ENCODE measurements at regions not wholly inside any gene's neighbourhood (a gene's known extent, or its start where the extent isn't known, plus 50 kb on each side); places are given as distances from the start of the nearest gene placed in this dataset.

DNA sequence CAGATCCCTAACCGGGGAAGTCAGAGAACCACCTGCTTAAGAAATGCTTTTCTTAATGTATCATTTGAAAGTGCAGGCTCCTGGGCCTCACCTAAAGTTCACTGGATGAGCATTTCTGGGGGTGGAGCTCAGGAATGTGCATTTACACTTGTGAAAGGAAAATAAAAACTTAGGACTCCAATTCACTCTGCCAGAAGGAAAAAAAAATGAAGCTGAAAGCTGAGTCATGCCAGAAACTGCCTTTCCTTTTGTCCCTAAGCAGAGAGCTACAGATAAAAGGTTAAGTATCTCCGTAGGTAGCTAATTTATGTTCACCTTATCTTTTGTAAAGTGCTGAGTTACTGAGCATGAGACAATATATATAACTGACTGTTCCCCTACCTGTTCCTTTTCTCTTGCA is 229.5 kb upstream of the MEX3C start:
- CTCF ChIA-PET: interaction anchor here (1.1 kb wide), 1 partner anchor 98 kb away, joined by 3 read pairs; no protein-coding TSS in a partner anchor
- intact Hi-C loops (cut with micrococcal nuclease; ENCODE audit: unreplicated experiment): no loop called here
- TF ChIP-seq, protein P1, sequence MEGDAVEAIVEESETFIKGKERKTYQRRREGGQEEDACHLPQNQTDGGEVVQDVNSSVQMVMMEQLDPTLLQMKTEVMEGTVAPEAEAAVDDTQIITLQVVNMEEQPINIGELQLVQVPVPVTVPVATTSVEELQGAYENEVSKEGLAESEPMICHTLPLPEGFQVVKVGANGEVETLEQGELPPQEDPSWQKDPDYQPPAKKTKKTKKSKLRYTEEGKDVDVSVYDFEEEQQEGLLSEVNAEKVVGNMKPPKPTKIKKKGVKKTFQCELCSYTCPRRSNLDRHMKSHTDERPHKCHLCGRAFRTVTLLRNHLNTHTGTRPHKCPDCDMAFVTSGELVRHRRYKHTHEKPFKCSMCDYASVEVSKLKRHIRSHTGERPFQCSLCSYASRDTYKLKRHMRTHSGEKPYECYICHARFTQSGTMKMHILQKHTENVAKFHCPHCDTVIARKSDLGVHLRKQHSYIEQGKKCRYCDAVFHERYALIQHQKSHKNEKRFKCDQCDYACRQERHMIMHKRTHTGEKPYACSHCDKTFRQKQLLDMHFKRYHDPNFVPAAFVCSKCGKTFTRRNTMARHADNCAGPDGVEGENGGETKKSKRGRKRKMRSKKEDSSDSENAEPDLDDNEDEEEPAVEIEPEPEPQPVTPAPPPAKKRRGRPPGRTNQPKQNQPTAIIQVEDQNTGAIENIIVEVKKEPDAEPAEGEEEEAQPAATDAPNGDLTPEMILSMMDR (conservative IDR thresholded peaks at IDR 0.05; ENCODE audit: low read depth, low read length): no peak
- TF ChIP-seq EZH2 (IDR thresholded peaks at IDR 0.05; ENCODE audit: borderline replicate concordance, low read depth, low read length, poor library complexity, severe bottlenecking): no peak

DNA sequence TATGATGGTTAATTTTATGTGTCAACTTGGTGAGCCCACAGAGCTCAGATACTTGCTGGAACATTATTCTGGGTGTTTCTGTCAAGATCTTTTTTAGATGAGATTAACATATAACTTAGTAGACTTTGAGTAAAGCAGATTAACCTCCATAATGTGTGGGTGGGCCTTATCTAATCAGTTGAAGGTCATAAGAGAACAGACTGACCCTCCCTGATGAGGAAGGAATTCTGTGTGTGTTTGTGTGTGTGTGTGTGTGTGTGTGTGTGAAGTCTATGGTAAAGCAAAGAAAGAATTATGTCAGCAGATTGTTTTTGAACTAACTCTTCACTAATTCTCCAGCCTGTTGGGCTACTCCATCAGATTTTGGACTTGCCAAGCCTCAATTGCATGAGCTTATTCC is 232.2 kb upstream of the MEX3C start:
- Histone ChIP-seq H3K9me3 (ENCODE audit: low read depth, low read length, poor library complexity, severe bottlenecking) (no peaks in the 10 kb centered on the region), H3K4me1 (ENCODE audit: insufficient read depth, low read length, poor library complexity, severe bottlenecking) (no peaks in the 10 kb centered on the region), H3K4me3 (ENCODE audit: low read depth, low read length, poor library complexity, severe bottlenecking) (no peak overlapping the region), H3K27ac (ENCODE audit: low read depth, low read length, poor library complexity, severe bottlenecking) (no peak overlapping the region), H3K27me3 (replicated peaks; ENCODE audit: insufficient read depth, low read depth, low read length, poor library complexity) (no peaks in the 10 kb centered on the region), H3K36me3 (ENCODE audit: insufficient read depth, low read length, poor library complexity, severe bottlenecking) (no peaks in the 10 kb centered on the region)
- ChIA-PET CTCF (no interaction called here), POLR2A (ENCODE audit: low non-redundant PET) (no interaction called here)
- TF ChIP-seq, protein P1 (conservative IDR thresholded peaks at IDR 0.05; ENCODE audit: low read depth, low read length): no peak
- TF ChIP-seq EZH2 (IDR thresholded peaks at IDR 0.05; ENCODE audit: borderline replicate concordance, low read depth, low read length, poor library complexity, severe bottlenecking): no peak
- DNase-seq (ENCODE audit: low spot score): no peak
- BruUV-seq (replicated peaks): no TSS peak
- intact Hi-C loops (cut with micrococcal nuclease; ENCODE audit: unreplicated experiment): no loop called here

More for the DNA sequence above, 229.5 kb upstream of the MEX3C start:
- H3K4me1 ChIP-seq (ENCODE audit: insufficient read depth, low read length, poor library complexity, severe bottlenecking): no peaks in the 10 kb centered on the region
- BruUV-seq (replicated peaks): no TSS peak
- H3K4me3 ChIP-seq (ENCODE audit: low read depth, low read length, poor library complexity, severe bottlenecking): no peak overlapping the region
- no peaks in the 10 kb centered on the region for H3K27me3 ChIP-seq (replicated peaks; ENCODE audit: insufficient read depth, low read depth, low read length, poor library complexity)
- POLR2A ChIA-PET (ENCODE audit: low non-redundant PET): no interaction called here
- H3K36me3 ChIP-seq (ENCODE audit: insufficient read depth, low read length, poor library complexity, severe bottlenecking): no peaks in the 10 kb centered on the region
- no peaks in the 10 kb centered on the region for H3K9me3 ChIP-seq (ENCODE audit: low read depth, low read length, poor library complexity, severe bottlenecking)
- no peak for DNase-seq (ENCODE audit: low spot score)
- H3K27ac ChIP-seq (ENCODE audit: low read depth, low read length, poor library complexity, severe bottlenecking): no peak overlapping the region

DNA sequence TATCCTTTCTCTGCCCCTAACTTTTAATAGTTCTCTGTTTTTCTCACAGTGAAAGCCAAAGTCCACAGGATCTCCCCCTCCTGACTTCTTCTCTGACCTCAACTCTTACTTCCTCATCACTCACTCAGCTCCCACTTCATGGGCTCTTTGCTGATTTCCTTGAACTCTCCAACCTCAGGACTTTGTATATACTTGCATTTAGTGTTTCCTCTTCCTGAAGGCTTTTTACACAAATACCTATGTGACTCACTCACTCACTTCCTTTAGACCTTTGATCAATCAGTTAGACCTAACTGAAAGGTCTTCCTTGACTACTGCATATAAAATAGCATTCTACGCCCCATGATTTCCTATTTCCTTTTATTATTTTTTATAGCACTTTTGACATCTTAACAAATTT is 233.1 kb upstream of the MEX3C start:
- DNase-seq (ENCODE audit: low spot score): no peak
- POLR2A ChIA-PET (ENCODE audit: low non-redundant PET): no interaction called here
- H3K36me3 ChIP-seq (ENCODE audit: insufficient read depth, low read length, poor library complexity, severe bottlenecking): no peaks in the 10 kb centered on the region
- CTCF ChIA-PET: no interaction called here
- H3K27me3 ChIP-seq (replicated peaks; ENCODE audit: insufficient read depth, low read depth, low read length, poor library complexity): no peaks in the 10 kb centered on the region
- intact Hi-C loops (cut with micrococcal nuclease; ENCODE audit: unreplicated experiment): no loop called here
- no peak overlapping the region for H3K4me3 ChIP-seq (ENCODE audit: low read depth, low read length, poor library complexity, severe bottlenecking)
- H3K27ac ChIP-seq (ENCODE audit: low read depth, low read length, poor library complexity, severe bottlenecking): no peak overlapping the region
- H3K9me3 ChIP-seq (ENCODE audit: low read depth, low read length, poor library complexity, severe bottlenecking): no peaks in the 10 kb centered on the region
- TF ChIP-seq, protein P1 (conservative IDR thresholded peaks at IDR 0.05; ENCODE audit: low read depth, low read length): no peak
- no peak for TF ChIP-seq EZH2 (IDR thresholded peaks at IDR 0.05; ENCODE audit: borderline replicate concordance, low read depth, low read length, poor library complexity, severe bottlenecking)
- H3K4me1 ChIP-seq (ENCODE audit: insufficient read depth, low read length, poor library complexity, severe bottlenecking): no peaks in the 10 kb centered on the region
- BruUV-seq (replicated peaks): no TSS peak

All from A673 (cell line).